CD1c-positive myeloid dendritic cell (primary cell): ENCODE measurements at regions not wholly inside any gene's neighbourhood (a gene's known extent, or its start where the extent isn't known, plus 50 kb on each side); places are given as distances from the start of the nearest gene placed in this dataset.
"Not testable (repeated sequence)": the region's sequence is repeated elsewhere in the genome, so short reads cannot be mapped to it uniquely, and the experiment has no call there.

Experiments used
- DNase-seq: peaks from one replicate; pipeline ENCODE4 v3.0.0-alpha.2; 2016; ENCODE audit errors: extremely low spot score

DNA sequence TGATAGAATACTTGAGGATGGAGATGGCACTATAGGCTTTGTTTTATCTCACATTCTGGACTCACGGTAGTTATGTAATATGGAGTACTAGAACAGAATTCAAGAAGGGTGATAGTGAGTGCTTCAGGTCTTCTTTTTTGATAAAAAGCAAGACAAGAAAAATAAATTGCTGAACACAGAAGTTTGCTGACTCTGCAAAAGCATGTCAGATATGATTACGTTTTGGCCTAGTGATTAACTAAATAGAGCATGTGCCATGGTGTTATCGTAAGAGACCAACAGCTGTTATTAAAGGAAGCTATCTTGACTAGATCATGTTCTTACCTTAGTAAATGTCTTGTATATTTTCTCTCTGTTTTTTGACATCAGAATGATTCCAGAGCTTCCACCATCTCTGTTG lies 436.9 kb upstream of the LCORL start:
- no peak for DNase-seq

DNA sequence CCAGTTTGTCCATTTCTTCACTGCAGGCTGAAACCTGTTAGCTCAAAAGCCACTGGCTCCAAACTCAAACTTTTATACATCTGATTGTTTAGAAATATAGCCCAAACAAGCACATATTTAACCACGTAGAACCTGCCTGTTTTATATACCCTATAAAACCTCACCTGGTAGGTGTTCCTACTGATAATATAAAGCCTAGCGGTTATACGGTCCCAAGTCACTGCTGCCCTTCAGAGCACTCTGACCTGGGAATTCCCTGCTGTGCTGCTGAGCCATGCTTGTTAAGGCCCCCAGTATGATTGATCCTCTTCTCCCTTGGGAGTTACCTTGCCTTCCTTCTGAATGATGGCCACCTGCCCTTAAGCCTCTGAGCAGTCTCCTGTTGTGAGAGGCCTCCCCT lies 432.8 kb upstream of the LCORL start:
- no peak for DNase-seq

DNA sequence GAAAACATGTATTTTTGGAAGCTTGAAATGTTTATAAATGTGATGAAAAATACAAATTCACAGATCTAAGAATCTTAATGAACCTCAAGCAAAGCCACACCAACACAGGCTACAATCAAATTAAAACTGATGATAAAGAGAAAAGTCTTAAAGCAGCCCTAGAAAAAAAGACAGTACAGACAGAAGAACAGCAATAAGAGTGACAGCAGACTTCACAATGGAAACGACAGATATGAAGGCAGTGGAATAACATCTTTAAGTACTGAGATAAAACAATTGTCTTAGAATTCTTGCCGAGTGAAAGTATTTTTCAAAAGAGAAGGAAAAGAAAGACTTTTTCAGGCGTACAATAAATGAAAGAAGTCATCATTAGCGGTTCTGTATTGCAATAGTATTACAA lies 423.6 kb upstream of the LCORL start:
- no peak for DNase-seq

- no peak for DNase-seq
These were observed 422.7 kb upstream of the LCORL start for GRCh38 chr4:18444206-18444605.

DNA sequence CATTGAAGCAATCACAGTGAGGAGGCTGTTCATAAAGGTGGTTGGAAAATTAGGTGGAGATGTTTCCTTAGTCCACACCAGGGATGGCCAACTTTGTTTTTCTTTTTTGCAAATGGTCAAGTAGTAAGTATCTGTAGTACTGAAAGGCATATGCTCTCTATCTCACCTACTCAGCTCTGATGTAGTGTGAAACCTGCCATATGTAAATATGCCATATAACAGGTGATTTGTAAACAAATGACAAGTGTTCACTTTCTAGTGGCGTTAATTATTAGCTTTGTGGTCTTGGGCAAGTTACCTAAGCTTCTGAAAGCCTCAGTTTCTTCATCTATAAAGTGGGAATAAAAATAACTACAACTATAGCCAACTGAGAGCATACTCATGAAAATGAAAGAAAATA lies 421.4 kb upstream of the LCORL start:
- no peak for DNase-seq

DNA sequence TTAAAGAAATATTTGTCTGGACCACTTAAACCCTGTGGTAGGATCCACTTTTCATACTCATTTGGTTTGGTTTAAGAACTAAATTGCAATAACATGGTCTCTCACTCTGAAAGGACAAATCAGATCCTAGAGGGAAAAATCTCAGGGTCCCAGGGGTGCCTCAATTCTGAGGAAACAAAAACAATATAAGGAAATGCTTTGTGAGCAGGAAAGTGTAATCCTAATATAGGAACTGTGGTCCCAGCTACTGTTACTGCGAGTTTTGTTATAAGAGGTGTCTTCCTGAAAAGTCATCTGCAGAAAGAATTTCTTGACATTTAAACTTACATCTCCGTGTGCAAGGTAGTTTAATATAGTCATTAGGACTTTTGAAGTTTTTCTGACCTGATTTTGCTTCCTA lies 420.1 kb upstream of the LCORL start:
- DNase-seq, result no peak

GRCh38 chr4:18441203-18441590 lies 419.6 kb upstream of the LCORL start:
- DNase-seq, result no peak

GRCh38 chr4:18440527-18441202 lies 419.1 kb upstream of the LCORL start:
- DNase-seq, result no peak

DNA sequence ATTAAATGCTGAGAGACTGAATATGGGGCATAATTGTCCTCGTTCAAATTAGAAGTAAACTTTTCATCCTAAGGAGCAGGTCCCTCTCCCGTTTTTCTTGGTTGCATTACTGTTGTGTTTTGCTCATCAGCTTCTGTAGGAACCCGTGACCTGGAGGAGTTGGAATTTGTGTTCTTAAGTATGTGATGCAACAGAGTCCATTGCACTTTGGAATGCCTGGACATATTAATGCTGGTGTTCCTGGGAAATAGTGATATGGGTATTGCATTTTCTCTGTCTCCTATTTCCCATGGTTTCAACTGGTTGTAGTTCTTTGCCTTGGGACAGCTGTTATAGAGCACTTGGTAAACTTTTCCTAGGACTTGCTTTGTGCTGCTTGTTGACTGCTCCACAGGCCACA lies 417.8 kb upstream of the LCORL start:
- DNase-seq, result no peak

- no peak for DNase-seq
These were observed 414.2 kb upstream of the LCORL start for GRCh38 chr4:18435781-18436180.

DNA sequence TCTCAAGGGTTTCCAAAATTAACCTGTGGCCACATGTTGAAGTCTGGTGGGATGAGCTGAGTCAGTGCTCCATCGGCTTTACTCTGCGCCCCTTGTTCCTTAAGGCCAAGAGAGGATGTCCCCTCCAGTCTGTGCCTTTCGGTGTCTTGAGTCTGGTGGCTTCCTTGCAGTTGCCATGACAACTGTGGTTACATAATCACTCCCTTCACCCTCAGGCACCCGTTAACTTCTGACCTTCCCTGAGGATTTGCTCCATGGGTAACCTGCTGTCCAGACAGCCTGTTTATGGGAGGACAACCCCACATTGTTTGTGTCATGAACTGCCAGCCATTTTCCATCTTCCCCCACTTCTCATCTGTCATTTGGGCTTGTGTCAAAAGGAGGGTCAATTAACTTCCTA lies 401.1 kb upstream of the LCORL start:
- DNase-seq, result no peak

- no peak for DNase-seq
These were observed 400.0 kb upstream of the LCORL start for GRCh38 chr4:18421519-18421918.

DNA sequence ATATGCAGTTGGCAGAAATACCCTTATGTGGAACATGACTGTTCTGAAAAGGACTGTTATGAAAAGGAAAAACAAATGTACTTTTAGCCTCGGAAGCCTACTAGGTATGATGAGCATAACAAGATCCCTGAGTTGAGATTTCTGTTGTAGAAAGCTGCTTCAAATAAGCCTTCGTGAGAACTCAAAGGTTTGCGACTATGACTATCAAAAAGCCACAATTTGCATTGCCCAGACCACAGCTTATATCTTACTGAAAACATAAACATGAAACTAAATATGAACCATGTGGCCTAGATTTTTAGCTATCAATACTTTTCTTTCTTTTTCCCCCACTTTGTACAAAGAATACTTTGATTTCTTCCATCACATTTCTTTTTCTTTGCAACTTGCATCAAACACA lies 398.2 kb upstream of the LCORL start:
- no peak for DNase-seq

- not testable (repeated sequence) for DNase-seq
These were observed 396.8 kb upstream of the LCORL start for GRCh38 chr4:18418195-18418898.

DNA sequence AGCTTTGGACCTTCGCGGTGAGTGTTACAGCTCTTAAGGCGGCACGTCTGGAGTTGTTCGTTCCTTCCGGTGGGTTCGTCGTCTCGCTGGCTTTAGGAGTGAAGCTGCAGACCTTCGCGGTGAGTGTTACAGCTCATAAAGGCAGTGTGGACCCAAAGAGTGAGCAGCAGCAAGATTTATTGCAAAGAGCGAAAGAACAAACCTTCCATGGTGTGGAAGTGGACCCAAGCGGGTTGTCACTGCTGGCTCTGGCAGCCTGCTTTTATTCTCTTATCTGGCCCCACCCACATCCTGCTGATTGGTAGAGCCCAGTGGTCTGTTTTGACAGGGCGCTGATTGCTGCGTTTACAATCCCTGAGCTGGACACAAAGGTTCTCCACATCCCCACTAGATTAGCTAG lies 396.1 kb upstream of the LCORL start:
- not testable (repeated sequence) for DNase-seq

GRCh38 chr4:18406264-18406663 lies 384.7 kb upstream of the LCORL start:
- no peak for DNase-seq

GRCh38 chr4:18405054-18405453 lies 383.5 kb upstream of the LCORL start:
- no peak for DNase-seq

- DNase-seq, result no peak
These were observed 383.1 kb upstream of the LCORL start for GRCh38 chr4:18404642-18405041.

DNA sequence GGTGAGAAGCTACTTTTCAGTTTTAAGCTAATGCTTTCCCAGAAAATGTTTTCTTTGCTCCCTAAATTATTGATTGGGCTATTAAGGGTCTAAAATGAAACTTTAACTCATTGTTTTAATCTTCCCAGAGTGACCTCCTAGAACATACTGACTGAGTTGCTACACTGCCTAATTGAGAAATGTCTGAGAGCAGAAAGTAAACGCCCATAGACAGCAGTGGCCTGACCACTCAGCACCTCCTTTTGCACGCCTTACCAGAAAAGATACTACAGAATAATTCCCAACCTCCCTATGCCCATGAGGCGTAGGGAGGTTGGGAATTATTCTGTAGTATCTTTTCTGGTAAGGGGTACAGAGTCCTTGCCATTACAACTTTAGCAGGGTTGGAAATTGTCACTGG lies 381.8 kb upstream of the LCORL start:
- DNase-seq, result no peak

GRCh38 chr4:18401868-18402267 lies 380.3 kb upstream of the LCORL start:
- DNase-seq, result no peak

DNA sequence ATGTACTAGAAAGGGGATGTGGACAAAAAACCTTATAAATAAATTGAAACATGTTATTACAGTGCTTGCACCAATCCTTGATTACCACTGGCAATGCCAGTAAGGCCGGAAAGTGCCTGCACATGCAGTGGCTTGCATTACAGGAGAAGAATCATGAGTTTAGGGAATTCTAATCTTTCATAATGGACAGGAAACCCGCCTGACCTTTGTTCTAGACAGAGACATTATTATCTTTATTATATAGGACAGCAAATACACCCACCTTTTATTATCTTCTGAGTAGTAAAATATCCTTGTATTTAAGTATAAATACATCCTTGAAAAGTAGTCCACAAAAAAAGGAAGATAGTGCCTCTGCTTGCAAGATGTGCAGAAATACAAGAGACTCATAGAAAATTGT lies 379.9 kb upstream of the LCORL start:
- DNase-seq, result no peak

- DNase-seq, result no peak
These were observed 377.1 kb upstream of the LCORL start for GRCh38 chr4:18398661-18399060.

- no peak for DNase-seq
These were observed 376.3 kb upstream of the LCORL start for GRCh38 chr4:18397681-18398390.
